ENCODE measurements at regions not wholly inside any gene's neighbourhood (a gene's known extent, or its start where the extent isn't known, plus 50 kb on each side); places are given as distances from the start of the nearest gene placed in this dataset.
"Not testable (repeated sequence)": the region's sequence is repeated elsewhere in the genome, so short reads cannot be mapped to it uniquely, and the experiment has no call there.

DNA sequence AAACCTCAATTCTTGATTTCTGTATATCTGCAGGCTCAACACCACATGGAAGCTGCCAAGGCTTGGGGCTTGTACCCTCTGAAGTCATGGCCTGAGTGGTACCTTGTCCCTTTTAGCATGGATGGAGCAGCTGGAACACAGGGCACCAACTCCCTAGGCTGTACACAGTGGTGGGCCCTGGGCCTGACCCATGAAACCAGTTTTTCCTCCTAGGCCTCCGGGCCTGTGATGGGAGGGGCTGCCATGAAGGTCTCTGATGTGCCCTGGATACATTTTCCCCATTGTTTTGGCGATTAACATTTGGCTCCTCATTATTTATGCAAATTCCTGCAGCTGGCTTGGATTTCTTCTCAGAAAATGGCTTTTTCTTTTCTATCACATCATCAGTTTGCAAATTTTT lies 131.6 kb downstream of the NDFIP2 start:
- DNase-seq (ENCODE audit: low spot score): no peak

DNA sequence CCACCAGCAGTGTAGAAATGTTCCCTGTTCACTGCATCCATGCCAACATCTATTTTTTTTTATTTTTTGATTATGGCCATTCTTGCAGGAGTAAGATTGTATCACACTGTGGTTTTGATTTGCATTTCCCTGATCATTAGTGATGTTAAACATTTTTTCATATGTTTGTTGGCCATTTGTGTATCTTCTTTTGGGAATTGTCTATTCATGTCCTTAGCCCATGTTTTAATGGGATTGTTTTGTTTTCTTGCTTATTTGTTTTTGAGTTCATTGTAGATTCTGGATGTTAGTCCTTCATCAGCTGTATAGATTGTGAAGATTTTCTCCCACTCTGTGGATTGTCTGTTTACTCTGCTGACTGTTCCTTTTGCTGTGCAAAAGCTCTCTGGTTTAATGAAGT lies 126.9 kb downstream of the NDFIP2 start:
- DNase-seq (ENCODE audit: low spot score): not testable (repeated sequence)
